BJ (cell line): ENCODE measurements at regions not wholly inside any gene's neighbourhood (a gene's known extent, or its start where the extent isn't known, plus 50 kb on each side); places are given as distances from the start of the nearest gene placed in this dataset.

Experiments
- CTCF ChIA-PET: fragments of 350-600 bp; formaldehyde crosslinking; extraction: SDS; loops from one replicate; lab custom pipeline; 2021; ENCODE audit warnings: antibody characterized with exemption, inconsistent platforms; lab: Yijun Ruan, JAX
- POLR2A ChIA-PET: fragments of 300-600 bp; sonication (Branson Sonifier 250); formaldehyde crosslinking; extraction: SDS; loops from one replicate; lab custom pipeline; 2021; ENCODE audit warnings: antibody characterized with exemption; lab: Charles Lee
- DNase-seq: peaks from one replicate; pipeline ENCODE4 v3.0.0-alpha.2; 2011; ENCODE audit warnings: low read depth
- H3K27me3 ChIP-seq: 2 replicates; pipeline ENCODE4 v1.6.0; 2011; ENCODE audit warnings: low read length; ENCODE audit not compliant: control insufficient read depth, insufficient read depth
- H3K36me3 ChIP-seq: 2 replicates; pipeline ENCODE4 v1.5.1; 2011; ENCODE audit warnings: low read length; ENCODE audit not compliant: control insufficient read depth, insufficient read depth
- H3K4me3 ChIP-seq: 2 replicates; pipeline ENCODE4 v1.5.1; 2011; ENCODE audit warnings: low read depth, mild to moderate bottlenecking, control low read depth, low read length
- CTCF ChIP-seq: IDR thresholded peaks from 2 replicates; pipeline ENCODE4 v1.5.1; 2011; ENCODE audit warnings: low read depth, mild to moderate bottlenecking, control low read depth, inconsistent platforms, low read length, moderate library complexity; ENCODE audit not compliant: insufficient read depth

GRCh38 chr18:43775591-43775990 lies 498.3 kb upstream of the SYT4 start:
- Histone ChIP-seq H3K4me3 (no peak overlapping the region), H3K36me3 (no peaks in the 10 kb centered on the region), H3K27me3 (no peaks in the 10 kb centered on the region)
- CTCF ChIA-PET, result interaction anchor here (0.6 kb wide), 1 partner anchor 1582 kb away, joined by 3 read pairs; no protein-coding TSS in a partner anchor
- DNase-seq, result no peak
- TF ChIP-seq CTCF, result no peak
- POLR2A ChIA-PET, result no interaction called here

- Histone ChIP-seq H3K4me3 (no peak overlapping the region), H3K27me3 (no peaks in the 10 kb centered on the region), H3K36me3 (no peaks in the 10 kb centered on the region)
- ChIA-PET CTCF (no interaction called here), POLR2A (no interaction called here)
- no peak for TF ChIP-seq CTCF
- DNase-seq, result no peak
Observed at GRCh38 chr18:43776997-43777396, 499.7 kb upstream of the SYT4 start.

DNA sequence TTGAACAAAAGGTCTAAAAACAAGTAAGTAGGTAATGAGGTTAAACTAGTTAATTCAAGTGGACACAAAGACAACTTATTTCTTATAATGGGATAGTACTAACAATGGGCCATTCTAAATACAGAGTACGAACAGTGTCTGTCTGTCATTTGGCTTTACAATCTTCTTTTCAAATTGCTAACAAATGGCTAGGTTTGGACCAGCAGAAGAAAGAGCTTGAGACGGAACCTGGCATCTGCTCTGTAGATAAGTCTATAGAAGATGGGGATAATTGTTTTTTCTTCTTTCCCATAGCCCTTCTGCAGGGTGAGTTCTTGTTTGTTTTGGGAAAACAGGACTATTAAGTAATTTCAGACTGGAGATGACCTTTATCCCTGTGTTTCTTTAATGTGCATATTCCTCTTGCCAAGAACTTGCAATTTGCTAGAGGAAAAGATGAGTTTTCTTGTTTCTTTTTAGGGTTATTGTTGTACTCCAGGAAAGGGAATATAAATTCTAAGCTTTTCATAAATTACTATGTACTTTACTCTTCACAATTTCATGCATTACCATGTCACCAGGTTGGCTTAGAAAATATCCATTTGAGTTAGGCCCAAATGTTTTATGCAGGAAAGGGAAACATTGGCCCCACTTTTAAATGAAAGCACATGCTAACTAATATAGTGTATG lies 500.5 kb upstream of the SYT4 start:
- ChIA-PET CTCF (no interaction called here), POLR2A (no interaction called here)
- Histone ChIP-seq H3K4me3 (no peak overlapping the region), H3K27me3 (no peaks in the 10 kb centered on the region), H3K36me3 (no peaks in the 10 kb centered on the region)
- DNase-seq, result no peak
- no peak for TF ChIP-seq CTCF

DNA sequence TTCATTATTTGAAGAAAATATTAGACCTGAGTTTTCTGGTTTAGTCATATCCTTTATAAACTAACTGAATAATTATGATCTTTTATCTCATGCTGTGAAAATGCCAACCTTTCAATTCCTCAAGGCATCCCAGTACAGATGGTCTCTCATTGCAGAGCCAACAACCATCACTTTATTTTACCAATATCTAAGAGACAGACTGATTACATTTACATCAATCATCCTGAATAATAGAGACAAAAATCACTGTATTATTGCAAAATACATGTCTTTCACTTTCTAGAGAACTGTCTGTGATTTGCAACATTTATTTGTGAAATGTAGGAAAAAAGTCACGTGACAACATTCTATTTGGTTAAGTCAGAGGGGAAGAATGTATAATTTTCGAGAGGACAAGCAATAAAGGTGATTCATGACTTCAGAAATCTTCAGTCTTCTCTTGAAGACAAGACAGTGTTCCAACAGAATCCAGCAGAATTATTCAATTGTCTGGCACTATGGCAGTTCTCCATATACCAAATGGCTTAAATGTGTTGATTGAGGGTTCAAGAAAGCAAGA lies 503.6 kb upstream of the SYT4 start:
- no peaks in the 10 kb centered on the region for H3K36me3 ChIP-seq
- ChIA-PET POLR2A (no interaction called here), CTCF (no interaction called here)
- TF ChIP-seq CTCF, result no peak
- peak; percentile 68 for DNase-seq
- H3K4me3 ChIP-seq, result no peak overlapping the region
- H3K27me3 ChIP-seq, result no peaks in the 10 kb centered on the region

GRCh38 chr18:43785158-43785557 lies 507.9 kb upstream of the SYT4 start:
- ChIA-PET POLR2A (no interaction called here), CTCF (interaction anchor here (0.6 kb wide), 1 partner anchor 54 kb away, joined by 3 read pairs; no protein-coding TSS in a partner anchor)
- no peak for DNase-seq
- no peaks in the 10 kb centered on the region for H3K36me3 ChIP-seq
- no peaks in the 10 kb centered on the region for H3K27me3 ChIP-seq
- H3K4me3 ChIP-seq, result no peak overlapping the region
- TF ChIP-seq CTCF, result no peak
